LNCAP (cell line): ENCODE measurements at regions not wholly inside any gene's neighbourhood (a gene's known extent, or its start where the extent isn't known, plus 50 kb on each side); places are given as distances from the start of the nearest gene placed in this dataset.

Experiments
- TF ChIP-seq, protein P1 (sequence below): fragments of 450-650 bp; IDR thresholded peaks from 2 replicates; pipeline ENCODE4 v1.5.1; 2017; ENCODE audit warnings: mild to moderate bottlenecking

DNA sequence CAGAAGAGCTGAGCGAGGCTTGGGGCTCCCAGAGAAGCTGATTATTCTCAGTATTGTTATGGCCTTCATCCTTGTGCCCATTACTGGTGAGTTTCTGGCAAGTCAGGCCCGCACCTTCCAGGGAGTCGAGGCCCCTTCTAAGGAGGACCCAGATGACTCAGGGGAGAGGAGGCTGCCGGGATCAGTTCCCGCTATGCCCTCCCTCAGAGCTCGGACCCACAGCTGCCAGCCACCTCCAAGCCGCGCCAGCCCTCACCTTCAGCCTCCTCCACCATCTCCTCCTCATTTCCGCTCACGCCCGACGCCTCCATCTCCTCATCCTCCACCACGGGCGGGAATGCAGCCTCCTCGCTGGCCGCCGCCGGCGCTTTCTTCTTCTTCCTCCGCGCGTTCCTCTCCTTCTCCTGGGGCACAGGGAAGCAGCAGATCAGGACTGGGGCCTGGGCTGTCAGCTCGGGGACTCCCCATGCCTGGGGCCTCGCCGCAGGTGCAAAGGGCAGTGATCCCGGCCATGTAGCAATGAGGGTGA lies 83.2 kb downstream of the RFLNA start:
- TF ChIP-seq, protein P1, sequence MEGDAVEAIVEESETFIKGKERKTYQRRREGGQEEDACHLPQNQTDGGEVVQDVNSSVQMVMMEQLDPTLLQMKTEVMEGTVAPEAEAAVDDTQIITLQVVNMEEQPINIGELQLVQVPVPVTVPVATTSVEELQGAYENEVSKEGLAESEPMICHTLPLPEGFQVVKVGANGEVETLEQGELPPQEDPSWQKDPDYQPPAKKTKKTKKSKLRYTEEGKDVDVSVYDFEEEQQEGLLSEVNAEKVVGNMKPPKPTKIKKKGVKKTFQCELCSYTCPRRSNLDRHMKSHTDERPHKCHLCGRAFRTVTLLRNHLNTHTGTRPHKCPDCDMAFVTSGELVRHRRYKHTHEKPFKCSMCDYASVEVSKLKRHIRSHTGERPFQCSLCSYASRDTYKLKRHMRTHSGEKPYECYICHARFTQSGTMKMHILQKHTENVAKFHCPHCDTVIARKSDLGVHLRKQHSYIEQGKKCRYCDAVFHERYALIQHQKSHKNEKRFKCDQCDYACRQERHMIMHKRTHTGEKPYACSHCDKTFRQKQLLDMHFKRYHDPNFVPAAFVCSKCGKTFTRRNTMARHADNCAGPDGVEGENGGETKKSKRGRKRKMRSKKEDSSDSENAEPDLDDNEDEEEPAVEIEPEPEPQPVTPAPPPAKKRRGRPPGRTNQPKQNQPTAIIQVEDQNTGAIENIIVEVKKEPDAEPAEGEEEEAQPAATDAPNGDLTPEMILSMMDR, result no peak

DNA sequence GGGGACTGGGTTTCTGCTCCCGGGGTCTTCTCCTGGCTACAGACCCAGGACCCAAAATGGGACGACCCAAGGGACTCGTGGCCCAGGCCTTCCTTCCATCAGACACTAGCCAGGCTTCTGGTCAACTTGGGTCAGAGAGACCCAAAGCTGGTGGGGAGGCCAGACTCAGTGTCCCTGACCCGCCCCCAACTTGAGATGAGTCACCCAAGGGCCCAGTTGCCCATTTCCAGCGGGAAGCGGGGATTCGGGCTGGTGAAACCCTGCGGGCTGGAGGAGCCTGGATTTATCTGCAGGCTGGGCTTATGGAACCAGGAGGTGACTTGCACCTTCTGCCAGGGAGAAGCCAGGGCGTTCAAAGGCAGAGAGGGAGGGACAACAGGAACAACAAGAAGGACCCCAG lies 81.5 kb downstream of the RFLNA start:
- TF ChIP-seq, protein P1, result no peak

DNA sequence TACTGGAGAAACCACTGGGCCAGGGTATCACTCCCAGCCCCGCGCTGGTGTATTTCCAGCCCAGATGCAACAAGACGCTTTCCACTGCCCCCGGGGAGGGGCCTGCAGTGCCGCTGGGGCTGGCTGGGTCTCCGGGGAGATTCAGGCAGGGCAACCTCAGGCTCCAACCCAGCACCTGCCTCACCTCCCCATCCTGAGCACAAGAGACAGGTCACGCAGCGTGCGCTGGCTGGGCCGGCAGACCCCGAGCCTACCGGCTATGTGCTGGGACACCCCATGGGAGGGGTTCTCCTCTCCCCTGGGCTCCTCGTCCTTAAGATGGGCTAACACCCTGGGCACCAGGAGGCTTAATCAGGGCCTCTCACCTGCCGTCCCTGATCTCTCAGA lies 80.9 kb downstream of the RFLNA start:
- TF ChIP-seq, protein P1, result no peak

DNA sequence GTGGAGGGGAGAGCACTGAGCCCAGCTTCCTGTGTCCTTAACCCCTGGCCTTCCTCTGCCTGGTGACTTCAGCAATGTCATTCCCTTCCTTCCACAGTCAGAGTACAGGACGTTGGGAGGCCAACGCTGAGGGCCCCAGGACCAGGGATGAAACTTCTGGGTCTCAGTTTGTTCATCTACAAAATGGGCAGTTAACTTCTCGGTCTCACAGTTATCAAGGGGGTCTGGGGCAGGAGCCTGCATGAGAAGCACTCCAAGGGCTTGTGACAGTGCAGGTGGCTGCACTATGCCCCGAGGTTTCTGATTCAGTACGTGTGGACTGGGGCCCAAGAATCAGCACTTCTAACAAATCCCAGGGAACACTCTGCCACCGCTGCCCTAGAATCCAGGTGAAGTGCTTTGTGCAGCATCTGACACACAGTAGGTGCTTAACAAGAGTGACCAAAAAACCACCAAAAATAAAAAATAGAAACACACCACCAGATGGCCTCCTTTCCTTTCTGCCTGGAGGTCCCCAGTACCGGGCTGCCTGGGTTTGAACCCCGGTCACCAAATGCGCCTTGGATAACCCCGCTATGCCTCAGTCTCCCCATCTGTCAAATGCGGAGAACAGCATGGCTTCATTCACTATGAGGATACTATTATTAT lies 80.4 kb downstream of the RFLNA start:
- TF ChIP-seq, protein P1, result no peak

DNA sequence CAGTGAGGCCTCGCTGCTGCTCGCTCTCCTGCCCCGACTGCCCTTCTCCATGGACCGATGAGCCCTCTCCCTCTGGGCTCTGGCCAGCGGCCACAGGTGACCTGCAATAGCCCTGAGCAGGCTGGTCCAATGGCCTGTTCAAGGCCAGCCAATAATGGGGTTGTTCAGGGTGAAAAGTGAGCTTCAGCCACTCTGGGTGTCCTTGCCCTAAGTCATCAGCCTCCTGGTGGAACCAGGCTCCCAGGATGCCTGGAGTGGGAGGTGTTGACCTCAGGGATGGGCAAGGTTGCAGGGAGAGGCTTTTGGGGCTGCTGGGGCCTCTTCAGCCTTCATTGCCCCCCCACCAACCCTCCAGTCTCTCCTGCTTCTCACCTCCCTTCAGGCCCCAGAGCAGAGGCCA lies 79.7 kb downstream of the RFLNA start:
- TF ChIP-seq, protein P1, result no peak

DNA sequence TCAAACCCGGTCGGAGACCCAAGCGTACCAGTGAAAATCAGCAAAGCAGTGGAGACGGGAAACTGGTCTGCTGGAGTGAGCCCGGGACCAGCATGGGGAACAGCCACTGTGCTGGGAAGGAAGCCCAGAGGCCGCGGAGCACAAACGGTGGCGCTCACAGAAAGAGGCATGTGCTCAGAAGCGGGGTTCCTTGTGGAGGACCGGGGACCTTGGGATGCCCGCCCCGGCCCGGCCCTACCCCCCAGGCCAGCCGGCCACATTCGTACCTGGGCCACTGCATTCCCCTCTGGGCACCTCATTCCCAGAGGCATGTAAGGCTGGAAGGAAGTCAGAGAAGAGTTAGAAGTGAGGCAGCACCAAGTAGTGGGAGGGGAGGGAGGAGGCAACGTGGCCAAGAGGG lies 79.3 kb downstream of the RFLNA start:
- TF ChIP-seq, protein P1, result no peak

DNA sequence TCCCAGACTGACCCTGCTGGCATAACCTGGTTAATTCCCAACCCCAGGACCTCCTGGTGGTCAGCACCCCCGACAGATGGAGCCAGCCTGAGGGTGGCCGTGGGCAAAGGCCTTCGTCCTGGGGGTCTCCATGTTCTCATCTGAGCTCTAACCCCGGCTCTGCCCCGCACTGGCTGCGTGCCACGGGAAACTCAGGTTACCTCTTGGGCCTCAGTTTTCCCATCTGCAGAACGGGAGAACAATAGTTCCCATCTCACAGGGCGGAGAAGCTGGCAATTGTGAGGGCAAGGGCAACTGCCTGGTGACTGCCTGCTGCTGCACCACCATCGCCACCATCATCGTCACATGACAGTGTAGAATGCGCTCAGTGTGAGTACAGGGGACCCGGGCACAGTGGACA lies 77.9 kb downstream of the RFLNA start:
- TF ChIP-seq, protein P1, result no peak
